ENCODE measurements at regions not wholly inside any gene's neighbourhood (a gene's known extent, or its start where the extent isn't known, plus 50 kb on each side); places are given as distances from the start of the nearest gene placed in this dataset.
"Not testable (repeated sequence)": the region's sequence is repeated elsewhere in the genome, so short reads cannot be mapped to it uniquely, and the experiment has no call there.

DNA sequence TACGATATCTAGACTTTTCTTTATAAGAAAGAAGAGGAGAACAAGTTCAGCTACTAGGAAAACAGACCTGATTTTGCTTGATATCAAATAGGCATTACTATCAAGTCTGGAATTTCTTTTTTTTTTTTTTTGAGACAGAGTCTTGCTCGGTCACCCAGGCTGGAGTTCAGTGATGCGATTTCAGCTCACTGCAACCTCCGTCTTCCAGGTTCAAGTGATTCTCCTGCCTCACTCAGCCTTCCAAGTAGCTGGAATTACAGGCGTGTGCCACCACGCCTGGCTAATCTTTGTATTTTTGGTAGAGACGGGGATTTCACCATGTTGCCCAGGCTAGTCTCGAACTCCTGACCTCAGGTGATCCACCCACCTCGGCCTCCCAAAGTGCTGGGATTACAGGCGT lies 78.8 kb upstream of the KLF4 start:
- DNase-seq, result not testable (repeated sequence)

DNA sequence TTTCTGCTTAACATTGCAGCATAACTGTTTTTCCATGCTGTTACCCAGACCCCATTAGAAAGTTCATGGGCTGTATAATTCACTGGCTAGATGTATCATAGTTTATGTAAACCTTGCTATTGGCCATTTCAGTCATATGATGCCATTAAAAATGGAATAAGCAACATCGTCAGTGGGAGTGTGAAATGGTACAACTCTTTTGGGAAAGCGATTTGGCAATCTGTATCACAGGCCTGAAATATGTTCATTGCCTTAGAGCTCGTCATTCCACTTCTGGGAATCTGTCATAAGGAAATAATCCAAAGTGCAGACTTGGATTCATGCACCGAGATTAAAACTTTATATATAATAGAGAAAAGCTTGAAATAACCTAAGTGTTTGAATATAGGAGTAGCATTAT lies 77.9 kb upstream of the KLF4 start:
- DNase-seq, result no peak

DNA sequence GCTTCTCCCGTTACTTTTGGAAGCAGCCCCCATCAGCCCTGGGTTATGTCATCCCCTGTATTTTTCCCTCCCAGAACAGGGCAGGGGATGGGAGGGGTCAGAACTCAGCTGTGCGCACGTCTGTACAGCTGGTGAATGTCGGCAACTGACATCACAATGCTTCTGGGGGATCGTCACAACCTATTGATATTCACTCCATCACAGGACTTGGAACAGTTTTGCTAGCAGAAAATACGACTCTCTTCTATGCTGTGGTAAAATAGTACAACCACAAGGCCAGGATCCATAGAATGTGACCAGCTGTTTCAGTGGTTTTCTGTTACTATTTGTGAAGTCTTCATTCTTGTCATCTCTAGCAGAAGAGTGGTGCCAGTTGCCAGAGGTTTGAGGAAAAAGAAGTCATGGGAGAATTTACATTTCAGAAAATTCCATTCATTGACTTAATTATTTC lies 77.1 kb upstream of the KLF4 start:
- no peak for DNase-seq

DNA sequence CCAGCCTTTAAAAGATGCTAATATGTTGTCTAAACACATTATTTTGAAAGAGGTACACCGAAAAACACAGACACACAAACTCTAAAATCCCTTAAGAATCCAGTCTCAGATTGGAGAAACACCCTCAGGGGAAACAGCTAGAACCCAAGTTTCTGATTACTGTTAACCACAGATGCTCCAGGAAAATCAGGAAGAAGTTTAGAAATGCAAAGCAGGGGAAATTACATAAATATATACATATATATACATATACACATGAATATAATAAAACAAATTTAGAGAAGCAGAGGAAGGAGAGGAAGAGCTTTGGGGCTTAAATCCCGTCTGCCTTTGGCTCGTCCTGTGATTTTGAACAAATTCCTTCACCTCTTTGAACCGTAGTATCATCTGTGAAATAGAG lies 73.2 kb upstream of the KLF4 start:
- no peak for DNase-seq

DNA sequence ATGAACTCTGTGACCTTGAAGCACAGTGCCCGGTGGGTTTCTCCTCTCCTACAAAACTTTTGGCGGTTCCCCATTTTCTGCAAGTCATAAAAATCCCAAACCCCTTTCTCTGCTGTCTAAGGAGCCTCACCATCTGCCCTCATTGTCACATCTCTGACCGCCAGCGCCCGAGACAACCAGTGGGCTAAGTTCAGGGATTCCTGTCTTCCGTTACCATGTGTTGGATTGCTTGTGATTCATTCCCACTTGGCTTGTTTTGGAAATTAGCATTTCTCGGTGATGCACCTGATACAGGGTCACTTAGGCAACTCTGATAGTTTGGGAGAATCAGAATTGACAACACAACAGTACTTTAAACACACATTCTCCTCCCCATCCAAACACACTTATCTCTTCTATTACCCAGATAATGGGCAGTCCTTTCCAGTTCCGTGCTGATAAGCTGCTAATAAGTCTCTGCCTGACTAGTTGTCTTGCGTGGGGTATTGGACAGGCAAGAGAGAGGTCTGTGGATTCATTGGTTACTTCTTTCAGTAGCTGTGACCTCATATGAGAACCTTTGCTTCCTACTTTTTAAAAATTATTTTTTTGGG lies 70.0 kb upstream of the KLF4 start:
- DNase-seq, result no peak

DNA sequence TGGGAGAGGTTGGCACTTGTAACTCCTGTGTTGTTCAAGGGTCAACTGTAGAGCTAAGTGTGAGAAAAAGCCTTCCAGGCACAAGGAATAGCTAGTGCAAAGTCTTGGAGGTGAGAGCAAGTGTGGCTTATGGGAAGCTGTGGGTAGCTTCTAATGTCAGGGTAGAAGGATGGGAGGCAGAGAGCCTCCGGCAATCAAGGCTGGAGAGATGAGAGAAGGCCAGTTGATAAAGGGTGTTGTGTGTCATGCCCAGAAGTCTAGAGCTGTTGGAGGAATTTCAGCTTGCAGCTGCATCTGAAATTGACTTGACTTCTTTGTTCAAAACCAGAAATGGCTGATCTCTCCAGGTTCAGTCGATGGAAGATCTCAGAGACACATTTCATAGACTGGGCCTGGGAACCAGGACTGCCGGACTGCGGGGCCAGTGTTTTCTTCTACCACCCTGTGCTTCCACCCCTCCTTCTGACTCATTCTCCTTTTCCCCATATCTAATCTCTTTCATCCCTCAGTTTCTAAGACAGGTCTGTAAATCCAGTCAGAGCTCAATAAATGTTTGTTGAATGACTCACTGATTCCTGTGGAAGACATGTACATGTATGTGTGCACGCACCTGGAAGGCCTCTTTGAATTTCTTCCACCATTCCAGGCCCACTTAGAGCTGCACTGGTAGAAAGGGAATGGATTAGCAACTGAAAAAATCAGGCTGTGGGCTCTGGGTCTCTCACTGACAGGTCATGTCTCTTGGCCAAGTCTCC lies 67.8 kb upstream of the KLF4 start:
- DNase-seq, result no peak

DNA sequence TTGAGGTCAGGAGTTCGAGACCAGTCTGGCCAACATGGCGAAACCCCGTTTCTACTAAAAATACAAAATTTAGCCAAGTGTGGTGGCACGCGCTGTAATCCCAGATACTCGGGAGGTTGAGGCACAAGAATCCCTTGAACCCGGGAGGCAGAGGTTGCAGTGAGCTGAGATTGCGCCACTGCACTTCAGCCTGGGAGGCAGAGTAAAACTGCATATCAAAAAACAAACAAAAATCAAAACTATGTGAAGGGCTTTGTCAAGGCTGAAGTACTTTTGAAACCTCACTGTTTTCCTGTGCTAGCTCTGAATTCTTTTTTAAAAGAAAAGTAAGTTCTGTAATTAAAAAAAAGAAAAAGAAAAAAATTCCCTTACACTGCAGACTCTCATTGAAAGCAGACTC lies 65.1 kb upstream of the KLF4 start:
- no peak for DNase-seq

DNA sequence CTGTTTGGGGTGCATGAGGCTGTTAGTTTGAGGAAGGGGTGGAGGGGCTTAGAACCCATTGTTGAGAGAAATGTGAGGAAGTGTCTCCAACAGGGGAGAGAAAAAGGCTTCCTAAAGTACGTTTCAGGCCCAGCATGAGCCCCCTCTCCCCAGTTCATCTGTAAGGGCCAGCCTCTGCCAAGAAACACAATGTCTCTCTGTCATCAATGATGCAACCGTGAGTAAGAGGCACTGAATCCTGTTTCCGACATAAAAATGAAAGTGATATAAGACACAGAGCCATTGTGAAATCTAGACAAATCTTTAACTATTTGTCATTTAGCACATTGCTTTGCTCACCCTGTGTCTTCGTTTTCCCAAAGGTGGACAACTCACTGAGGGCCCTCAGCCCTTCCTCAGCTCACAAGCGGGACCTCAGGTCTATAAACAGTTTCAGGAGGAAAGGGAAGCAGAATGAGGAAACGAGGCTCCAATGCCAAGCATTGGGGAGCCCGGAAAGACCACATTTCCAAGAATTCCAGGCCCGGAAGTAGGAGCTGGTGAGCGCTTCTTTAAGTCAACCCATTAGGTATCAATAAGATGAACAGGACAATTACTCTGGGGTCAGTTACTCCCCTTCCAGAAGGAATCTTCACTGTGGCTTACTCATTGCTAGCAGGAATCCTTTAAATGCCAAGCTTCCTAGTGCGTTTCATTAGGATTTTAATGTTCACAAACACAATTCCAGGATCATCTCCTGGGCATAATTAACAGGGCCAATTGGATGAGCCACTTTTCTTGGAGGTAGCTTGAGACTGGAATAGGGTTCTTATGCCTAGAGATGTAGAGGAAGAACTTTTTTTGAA lies 59.0 kb upstream of the KLF4 start:
- DNase-seq, result peak; percentile 30

DNA sequence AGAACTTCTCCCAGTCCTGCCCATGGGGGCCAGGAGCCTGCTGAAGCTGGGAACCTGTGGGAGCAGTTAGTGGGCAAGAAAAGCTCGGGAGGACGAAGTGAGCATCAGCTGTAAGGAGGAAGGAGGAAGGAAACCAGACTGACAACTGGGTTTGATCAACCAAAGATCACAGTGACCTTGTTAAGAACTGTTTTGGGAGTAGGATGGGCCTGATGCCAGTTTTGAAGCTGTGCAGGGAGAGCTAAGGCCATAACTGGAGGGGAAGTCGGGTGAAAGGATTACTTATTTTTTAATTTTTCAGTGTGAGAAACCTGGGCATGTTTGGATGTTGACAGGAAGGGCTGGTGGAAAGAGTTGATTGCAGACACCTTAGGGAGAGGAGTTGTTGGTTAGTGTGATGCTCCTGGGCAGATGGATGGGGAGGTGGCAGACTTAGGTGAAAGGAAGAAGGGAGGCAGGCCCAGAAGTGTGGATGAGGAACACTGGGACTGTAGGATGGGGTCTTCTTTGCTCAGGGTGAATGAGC lies 58.3 kb upstream of the KLF4 start:
- DNase-seq, result no peak

DNA sequence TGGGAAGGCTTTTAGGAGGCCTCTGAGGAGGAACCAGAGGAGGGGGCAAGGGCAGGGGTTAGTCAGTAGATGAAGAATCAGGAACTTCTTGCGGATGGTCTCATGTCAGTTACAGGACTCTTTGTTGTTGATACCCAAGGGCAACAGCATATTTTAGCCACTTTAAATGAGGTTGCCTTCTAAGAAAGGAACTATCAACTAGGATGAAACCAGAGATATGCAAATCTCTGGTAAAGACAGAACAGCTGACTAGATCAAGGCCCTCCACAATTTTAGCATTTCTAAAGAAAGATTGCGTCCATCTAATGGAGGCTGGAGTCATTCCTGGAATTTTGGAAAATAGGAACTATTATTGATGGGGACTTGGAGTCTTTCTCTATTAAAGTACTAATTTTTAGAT lies 57.7 kb upstream of the KLF4 start:
- DNase-seq, result no peak

DNA sequence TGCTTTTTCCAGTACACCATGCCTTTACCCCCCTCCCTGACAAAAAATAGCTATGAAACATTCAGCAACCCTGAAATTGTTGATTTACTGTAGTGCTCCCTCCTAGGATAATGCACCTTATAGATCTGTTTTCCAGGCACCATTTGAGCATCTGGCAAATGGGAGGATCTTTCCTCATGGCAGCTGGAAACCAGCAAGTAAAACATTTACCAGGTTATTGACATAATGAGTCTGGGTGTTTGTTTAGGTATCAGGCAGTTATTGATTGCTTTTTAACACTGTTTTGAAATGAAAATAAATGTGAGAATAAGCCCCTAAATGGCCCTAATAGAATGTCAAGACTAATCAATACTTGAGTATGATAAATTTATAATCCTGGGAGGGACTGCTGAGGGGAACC lies 57.3 kb upstream of the KLF4 start:
- no peak for DNase-seq

DNA sequence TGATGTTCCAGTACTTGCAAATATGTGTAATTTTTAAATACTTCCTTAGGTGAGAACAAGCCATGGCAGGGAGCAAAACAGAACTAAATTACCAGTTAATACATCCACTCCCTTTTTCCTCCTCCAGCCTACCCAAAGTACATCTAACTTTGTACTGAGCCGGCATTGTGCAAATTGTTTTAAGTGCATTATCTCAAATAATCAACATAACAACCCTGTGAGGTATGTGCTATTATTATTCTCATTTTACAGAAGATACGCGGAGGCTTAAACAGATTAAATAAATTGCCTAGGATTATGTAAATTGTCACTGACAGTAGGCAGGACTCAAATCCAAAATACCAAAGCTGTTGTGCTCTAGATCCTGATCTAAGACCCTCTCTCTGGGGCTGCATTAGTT lies 55.5 kb upstream of the KLF4 start:
- DNase-seq, result no peak

DNA sequence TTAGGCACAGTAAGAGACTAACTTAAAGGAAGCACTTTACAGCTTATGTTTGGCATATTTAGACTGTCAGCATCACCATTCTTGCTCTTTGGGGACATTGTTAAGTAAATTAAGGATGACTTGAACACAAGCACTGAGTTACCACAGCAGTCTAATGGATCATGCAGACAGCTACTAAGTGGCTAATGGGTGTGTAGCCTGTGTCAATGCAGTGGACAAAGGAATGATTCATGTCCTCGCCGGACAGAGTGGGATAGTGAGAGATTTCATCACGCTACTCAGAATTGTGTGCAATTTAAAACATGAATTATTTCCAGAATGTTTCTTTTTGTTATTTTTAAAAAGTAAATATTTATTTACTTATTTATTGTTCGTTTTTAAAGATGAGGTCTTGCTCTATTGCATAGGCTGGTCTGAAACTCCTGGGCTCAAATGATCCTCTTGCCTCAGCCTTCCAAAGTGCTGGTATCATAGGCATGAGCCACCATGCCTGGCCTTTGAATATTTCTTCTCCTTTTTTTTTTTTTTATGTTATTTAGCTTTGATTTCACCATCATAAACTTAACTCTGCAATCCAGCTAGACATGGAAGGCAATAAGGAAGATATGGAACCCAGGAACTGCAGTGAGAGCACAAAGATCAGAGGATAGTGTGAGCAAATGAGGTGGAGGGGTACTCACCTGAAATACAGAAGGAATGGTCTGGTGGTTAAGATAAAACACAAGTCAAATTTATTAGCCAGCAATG lies 53.0 kb upstream of the KLF4 start:
- DNase-seq, result no peak

DNA sequence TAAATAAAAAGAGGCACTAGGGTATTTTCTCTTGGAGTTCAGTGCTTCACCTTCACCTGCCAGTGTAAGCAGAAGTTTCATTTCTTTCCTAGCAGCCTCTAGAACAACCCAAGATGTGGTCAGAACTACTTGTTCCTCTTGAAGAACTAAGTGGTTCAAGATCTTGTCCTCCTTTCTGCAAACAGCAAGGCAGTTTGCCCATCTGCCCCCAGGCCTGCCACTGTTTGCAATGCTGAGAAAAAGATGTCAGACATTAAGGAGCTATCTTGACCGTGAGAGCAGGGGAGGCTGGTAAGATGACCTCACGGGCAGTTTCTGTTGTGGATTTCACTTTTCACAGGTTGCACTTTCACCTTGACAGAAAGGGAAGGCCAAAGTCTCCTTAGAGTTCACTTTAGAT lies 52.0 kb upstream of the KLF4 start:
- no peak for DNase-seq

DNA sequence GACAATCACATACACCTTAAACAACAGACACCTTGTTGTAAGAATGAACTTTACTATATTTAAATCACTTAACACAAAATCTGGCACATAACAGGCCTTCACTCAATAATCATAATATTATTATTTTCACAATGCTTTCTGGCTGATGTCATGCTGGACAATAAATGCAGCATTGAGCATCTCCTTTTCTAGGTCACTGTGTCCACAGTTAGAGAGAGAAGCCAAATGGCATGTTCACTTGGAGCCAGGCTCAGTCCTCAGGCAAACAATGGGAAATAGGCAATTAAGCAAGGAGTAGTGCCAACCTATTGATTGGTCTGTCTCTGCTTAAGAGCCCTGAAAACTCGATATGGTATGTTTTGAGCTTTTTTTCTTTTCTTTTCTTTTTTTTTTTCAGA lies 50.6 kb upstream of the KLF4 start:
- no peak for DNase-seq

DNA sequence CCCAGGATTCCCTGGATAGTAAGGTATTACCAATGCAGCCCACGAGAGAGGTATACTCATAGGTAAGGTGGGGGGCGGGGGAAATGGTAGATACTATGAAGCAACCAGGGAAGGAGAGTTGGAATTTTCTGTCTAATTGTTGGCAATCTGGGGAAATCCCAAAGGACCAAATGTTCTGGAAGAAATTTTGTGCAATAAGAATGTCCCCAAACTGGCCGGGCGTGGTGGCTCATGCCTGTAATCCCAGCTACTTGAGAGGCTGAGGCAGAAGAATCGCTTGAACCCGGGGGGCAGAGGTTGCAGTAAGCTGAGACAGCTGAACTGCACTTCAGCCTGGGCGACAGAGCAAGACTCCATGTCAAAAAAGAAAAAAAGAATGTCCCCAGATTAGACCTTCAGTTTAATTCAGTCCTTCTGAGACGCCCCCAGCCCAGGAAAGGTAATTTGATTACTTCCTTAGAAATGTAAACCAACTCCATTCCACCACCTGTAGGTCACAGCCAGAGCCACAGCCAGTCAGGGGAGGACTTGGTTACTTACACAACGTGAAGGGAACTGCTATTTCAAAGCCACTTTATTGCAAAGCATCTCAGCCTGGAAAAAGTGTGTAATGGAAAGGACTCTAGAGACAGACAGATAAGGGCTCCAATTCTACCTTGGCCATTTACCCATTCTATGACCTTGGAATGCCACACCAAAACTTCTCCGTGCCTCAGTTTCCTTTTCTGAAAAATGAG lies 50.0 kb upstream of the KLF4 start:
- DNase-seq, result no peak

Measured in activated CD4-positive, alpha-beta T cell treated with anti-CD3 and anti-CD28 coated beads, Interleukin-10, Interleukin-2, amounts not matched to agents 100 ng/mL and 50 ng/mL, durations not matched to agents 16 hours and 8 hours (primary cell).